Prostate gland (tissue), 2 donors: ENCODE measurements at regions not wholly inside any gene's neighbourhood (a gene's known extent, or its start where the extent isn't known, plus 50 kb on each side); places are given as distances from the start of the nearest gene placed in this dataset.

ENCODE experiments used
- POLR2A ChIP-seq: fragments of 450-650 bp; IDR thresholded peaks from one replicate; pipeline ENCODE4 v1.6.1; 2016; ENCODE audit warnings: antibody characterized with exemption, mild to moderate bottlenecking
- POLR2AphosphoS5 ChIP-seq: sonication (generic); formaldehyde crosslinking; IDR thresholded peaks from one replicate; pipeline ENCODE4 v1.6.1; 2017; ENCODE audit warnings: antibody characterized with exemption
- TF ChIP-seq, protein P1 (sequence below), 4 experiments: fragments of 200-600 bp in 2 of 4; fragments of 450-650 bp in 2 of 4; sonication (generic) in 2 of 4; IDR thresholded peaks; 1 replicate in 3 of 4; 2 replicates in 1 of 4; pipeline ENCODE4 v1.5.1; 2016 to 2019; ENCODE audit warnings: antibody characterized with exemption in 4 of 4, mild to moderate bottlenecking in 2 of 4, moderate library complexity in 2 of 4

DNA sequence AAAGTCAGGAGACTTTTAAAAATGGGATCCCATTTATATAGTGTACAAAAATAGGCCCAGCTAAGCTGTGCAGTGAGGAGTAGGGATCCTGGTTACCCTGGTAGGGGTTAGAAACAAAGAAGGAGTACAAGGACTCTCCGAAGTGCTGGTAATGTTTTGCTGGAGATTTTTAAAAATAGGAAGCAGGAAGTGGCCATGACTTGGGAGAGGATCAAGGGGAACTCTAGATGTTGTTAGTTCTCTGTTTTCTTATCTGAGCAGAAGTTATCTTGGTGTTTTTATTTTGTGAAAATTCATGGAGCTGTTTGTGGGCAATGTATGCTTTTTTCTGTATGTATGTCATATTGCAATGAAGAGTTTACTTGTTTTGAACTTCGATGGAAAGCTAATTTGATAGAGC lies 373.9 kb downstream of the SFMBT2 start:
- TF ChIP-seq POLR2A, result no peak
- TF ChIP-seq POLR2AphosphoS5, result no peak
- TF ChIP-seq, protein P1, sequence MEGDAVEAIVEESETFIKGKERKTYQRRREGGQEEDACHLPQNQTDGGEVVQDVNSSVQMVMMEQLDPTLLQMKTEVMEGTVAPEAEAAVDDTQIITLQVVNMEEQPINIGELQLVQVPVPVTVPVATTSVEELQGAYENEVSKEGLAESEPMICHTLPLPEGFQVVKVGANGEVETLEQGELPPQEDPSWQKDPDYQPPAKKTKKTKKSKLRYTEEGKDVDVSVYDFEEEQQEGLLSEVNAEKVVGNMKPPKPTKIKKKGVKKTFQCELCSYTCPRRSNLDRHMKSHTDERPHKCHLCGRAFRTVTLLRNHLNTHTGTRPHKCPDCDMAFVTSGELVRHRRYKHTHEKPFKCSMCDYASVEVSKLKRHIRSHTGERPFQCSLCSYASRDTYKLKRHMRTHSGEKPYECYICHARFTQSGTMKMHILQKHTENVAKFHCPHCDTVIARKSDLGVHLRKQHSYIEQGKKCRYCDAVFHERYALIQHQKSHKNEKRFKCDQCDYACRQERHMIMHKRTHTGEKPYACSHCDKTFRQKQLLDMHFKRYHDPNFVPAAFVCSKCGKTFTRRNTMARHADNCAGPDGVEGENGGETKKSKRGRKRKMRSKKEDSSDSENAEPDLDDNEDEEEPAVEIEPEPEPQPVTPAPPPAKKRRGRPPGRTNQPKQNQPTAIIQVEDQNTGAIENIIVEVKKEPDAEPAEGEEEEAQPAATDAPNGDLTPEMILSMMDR (IDR thresholded peaks at IDR 0.05), result no peak
